ENCODE measurements at regions not wholly inside any gene's neighbourhood (a gene's known extent, or its start where the extent isn't known, plus 50 kb on each side); places are given as distances from the start of the nearest gene placed in this dataset.
"Not testable (repeated sequence)": the region's sequence is repeated elsewhere in the genome, so short reads cannot be mapped to it uniquely, and the experiment has no call there.

- no peaks in the 10 kb centered on the region for H3K9me3 Mint-ChIP-seq
- peaks cover 25% of the 10 kb centered on the region for H3K27me3 Mint-ChIP-seq
- H3K36me3 Mint-ChIP-seq (ENCODE audit: low read depth): no peaks in the 10 kb centered on the region
- POLR2A ChIA-PET: no interaction called here
- no peak overlapping the region for H3K27ac Mint-ChIP-seq
- intact Hi-C loops (cut with micrococcal nuclease): loop anchor here (5.0 to 10.0 kb wide), 2 partner anchors 255 to 492 kb away; partner anchors contain the start of gene RNF152
- CTCF ChIA-PET: no interaction called here
- H3K4me1 Mint-ChIP-seq (ENCODE audit: low read depth): peaks cover 3% of the 10 kb centered on the region
- no peak for TF ChIP-seq CTCF (IDR thresholded peaks at IDR 0.05)
- DNase-seq (no peak), ATAC-seq (no peak)
- H3K4me3 Mint-ChIP-seq: no peak overlapping the region
Measured at GRCh38 chr18:61639886-61640285, 252.9 kb downstream of the RNF152 start.

GRCh38 chr18:61637905-61638595, 254.8 kb downstream of the RNF152 start:
- ChIA-PET CTCF (interaction anchor here (0.7 to 2.2 kb wide), 3 partner anchors 10 to 493 kb away, joined by 3 to 24 read pairs (median 3); no protein-coding TSS in a partner anchor), POLR2A (no interaction called here)
- Mint-ChIP-seq H3K27me3 (peaks cover 25% of the 10 kb centered on the region), H3K27ac (no peak overlapping the region), H3K9me3 (no peaks in the 10 kb centered on the region), H3K4me1 (ENCODE audit: low read depth) (no peaks in the 10 kb centered on the region), H3K4me3 (no peak overlapping the region), H3K36me3 (ENCODE audit: low read depth) (no peaks in the 10 kb centered on the region)
- no peak for DNase-seq
- TF ChIP-seq CTCF (IDR thresholded peaks at IDR 0.05): no peak
- intact Hi-C loops (cut with micrococcal nuclease): loop anchor here (5.0 to 10.0 kb wide), 2 partner anchors 257 to 494 kb away; partner anchors contain the start of gene RNF152
- ATAC-seq: no peak

DNA sequence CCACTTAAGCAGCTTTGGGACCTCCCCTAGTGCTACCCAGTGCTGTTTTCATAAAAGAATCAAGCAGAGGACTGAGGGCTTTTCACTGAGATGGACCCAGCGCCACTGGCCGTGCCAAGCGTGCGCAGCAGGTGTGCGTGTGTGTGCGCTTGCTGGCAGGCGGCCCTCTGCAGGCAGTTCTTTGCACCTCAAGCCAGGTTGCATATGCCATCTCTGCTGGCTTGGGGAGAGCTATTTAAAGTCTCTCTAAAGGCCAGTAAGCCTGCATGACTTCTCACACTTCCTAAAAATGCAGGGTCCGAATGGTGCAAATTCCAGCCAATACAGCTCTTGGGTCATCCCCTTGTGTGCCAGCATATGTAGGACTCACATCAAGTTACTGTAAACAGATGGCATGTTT, 255.5 kb downstream of the RNF152 start:
- Mint-ChIP-seq H3K4me3 (no peak overlapping the region), H3K27ac (no peak overlapping the region), H3K9me3 (no peaks in the 10 kb centered on the region), H3K27me3 (peaks cover 25% of the 10 kb centered on the region), H3K36me3 (ENCODE audit: low read depth) (no peaks in the 10 kb centered on the region), H3K4me1 (ENCODE audit: low read depth) (no peaks in the 10 kb centered on the region)
- intact Hi-C loops (cut with micrococcal nuclease): loop anchor here (5.0 to 10.0 kb wide), 2 partner anchors 257 to 495 kb away; partner anchors contain the start of gene RNF152
- no peak for TF ChIP-seq CTCF (IDR thresholded peaks at IDR 0.05)
- DNase-seq (no peak), ATAC-seq (no peak)
- ChIA-PET CTCF (interaction anchor here (1.3 to 2.2 kb wide), 3 partner anchors 11 to 494 kb away, joined by 3 to 24 read pairs (median 4); no protein-coding TSS in a partner anchor), POLR2A (no interaction called here)

GRCh38 chr18:61635901-61636528, 256.8 kb downstream of the RNF152 start:
- Mint-ChIP-seq H3K27ac (no peak overlapping the region), H3K27me3 (peaks cover 25% of the 10 kb centered on the region), H3K4me3 (no peak overlapping the region), H3K9me3 (no peaks in the 10 kb centered on the region), H3K4me1 (ENCODE audit: low read depth) (no peaks in the 10 kb centered on the region), H3K36me3 (ENCODE audit: low read depth) (no peaks in the 10 kb centered on the region)
- ChIA-PET CTCF (interaction anchor here (0.8 to 2.2 kb wide), 8 partner anchors 11 to 497 kb away, joined by 3 to 24 read pairs (median 4); no protein-coding TSS in a partner anchor), POLR2A (no interaction called here)
- TF ChIP-seq CTCF (IDR thresholded peaks at IDR 0.05): peak; percentile 80
- intact Hi-C loops (cut with micrococcal nuclease): loop anchor here (5.0 to 10.0 kb wide), 2 partner anchors 259 to 496 kb away; partner anchors contain the start of gene RNF152
- DNase-seq: peak; percentile 58
- peak; percentile 70 for ATAC-seq

DNA sequence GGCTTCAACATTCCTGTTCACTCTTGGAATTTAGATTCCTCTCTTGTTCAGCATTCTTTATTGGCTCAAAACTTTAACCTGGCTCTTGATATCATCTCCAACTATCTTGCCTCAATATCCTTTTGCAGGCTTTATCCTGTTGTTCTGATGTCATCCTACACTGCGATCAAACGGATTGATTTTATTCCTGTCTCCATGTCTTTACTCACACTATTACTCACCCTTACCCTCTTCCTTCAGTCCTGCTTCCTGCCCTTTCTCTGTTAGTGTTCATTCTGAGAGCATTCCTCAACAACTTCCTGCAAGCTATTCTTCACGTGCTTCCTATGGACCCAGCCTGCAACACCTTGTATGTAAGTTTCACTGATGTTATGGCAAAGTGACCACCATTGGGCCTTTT, 264.7 kb downstream of the RNF152 start:
- ATAC-seq: no peak
- no peak for DNase-seq
- Mint-ChIP-seq H3K9me3 (no peaks in the 10 kb centered on the region), H3K4me1 (ENCODE audit: low read depth) (no peaks in the 10 kb centered on the region), H3K36me3 (ENCODE audit: low read depth) (no peaks in the 10 kb centered on the region), H3K27me3 (peaks cover 9% of the 10 kb centered on the region), H3K4me3 (no peak overlapping the region), H3K27ac (no peak overlapping the region)
- no peak for TF ChIP-seq CTCF (IDR thresholded peaks at IDR 0.05)
- intact Hi-C loops (cut with micrococcal nuclease): loop anchor here (10.0 kb wide), 1 partner anchor 57 kb away; no protein-coding TSS in a partner anchor
- CTCF ChIA-PET: interaction anchor here (1.3 kb wide), 1 partner anchor 503 kb away, joined by 5 read pairs; no protein-coding TSS in a partner anchor
- POLR2A ChIA-PET: no interaction called here

- H3K9me3 Mint-ChIP-seq; H3K4me1 Mint-ChIP-seq (ENCODE audit: low read depth); H3K36me3 Mint-ChIP-seq (ENCODE audit: low read depth); DNase-seq; H3K27me3 Mint-ChIP-seq; H3K27ac Mint-ChIP-seq; ATAC-seq; POLR2A ChIA-PET; H3K4me3 Mint-ChIP-seq: not testable (repeated sequence)
- CTCF ChIA-PET: interaction anchor here (1.1 kb wide), 1 partner anchor 11 kb away, joined by 5 read pairs; no protein-coding TSS in a partner anchor
- intact Hi-C loops (cut with micrococcal nuclease): loop anchor here (10.0 kb wide), 1 partner anchor 60 kb away; no protein-coding TSS in a partner anchor
Measured at GRCh38 chr18:61624631-61625030, 268.2 kb downstream of the RNF152 start.
